Endothelial cell of umbilical vein (primary cell): ENCODE measurements at regions not wholly inside any gene's neighbourhood (a gene's known extent, or its start where the extent isn't known, plus 50 kb on each side); places are given as distances from the start of the nearest gene placed in this dataset.

Experiments used
- BruUV-seq: library from RNA; stranded (reverse); fragments of 400-500 nt; replicated peaks from 2 replicates; lab custom pipeline; 2021; lab: Mats Ljungman, UMichigan
- CTCF ChIA-PET: fragments of 300-600, 350-600 bp; sonication (Branson Sonifier 250); formaldehyde crosslinking; loops from one replicate; lab custom pipeline; 2021; ENCODE audit warnings: antibody characterized with exemption, inconsistent platforms; lab: Charles Lee
- POLR2A ChIA-PET: fragments of 300-600, 350-600 bp; sonication (Branson Sonifier 250); formaldehyde crosslinking; loops from one replicate; lab custom pipeline; 2021; ENCODE audit warnings: antibody characterized with exemption, inconsistent platforms; lab: Charles Lee
- DNase-seq: peaks from one replicate; pipeline ENCODE4 v3.0.0-alpha.2; 2011; ENCODE audit warnings: low read depth, low spot score
- FAIRE-seq: peaks from 2 replicates; lab custom pipeline; 2011; peaks lifted over from hg19 to GRCh38; lab: Jason Lieb, UNC
- H2AFZ ChIP-seq: 2 replicates; pipeline ENCODE4 v1.6.0; 2012; ENCODE audit warnings: low read depth, low read length, control low read depth, inconsistent platforms
- H3K27ac ChIP-seq: 2 replicates; pipeline ENCODE4 v1.5.1; 2011; ENCODE audit warnings: low read depth, mild to moderate bottlenecking, control low read depth, low read length, moderate library complexity; ENCODE audit not compliant: insufficient read depth
- H3K27me3 ChIP-seq, 2 experiments: 2 replicates each; pipeline versions ENCODE4 v1.6.0 to v1.6.1; 2011; ENCODE audit warnings: low read length in 2 of 2, mixed read lengths in 1 of 2; ENCODE audit not compliant: control insufficient read depth in 2 of 2, insufficient read depth in 2 of 2
- H3K36me3 ChIP-seq, 2 experiments: 2 replicates in 1 of 2; 3 replicates in 1 of 2; pipeline ENCODE4 v1.5.1; 2011; ENCODE audit warnings: low read length in 2 of 2, mild to moderate bottlenecking in 1 of 2, moderate library complexity in 1 of 2; ENCODE audit not compliant: control insufficient read depth in 2 of 2, insufficient read depth in 2 of 2; ENCODE audit errors: extremely low read depth in 1 of 2
- H3K4me1 ChIP-seq: 3 replicates; pipeline ENCODE4 v1.5.1; 2011; ENCODE audit warnings: mild to moderate bottlenecking, low read length; ENCODE audit not compliant: control insufficient read depth, insufficient read depth; ENCODE audit errors: extremely low read depth
- H3K4me2 ChIP-seq: 2 replicates; pipeline ENCODE4 v1.6.1; 2011; ENCODE audit warnings: low read length, control low read depth, mixed read lengths; ENCODE audit not compliant: insufficient read depth
- H3K4me3 ChIP-seq, 3 experiments: fragments of 200-600 bp in 1 of 3; sonication (generic), shearing (Covaris generic) in 1 of 3; replicated peaks in 1 of 3; 2 replicates each; pipeline ENCODE4 v1.5.1; 2011 to 2016; ENCODE audit warnings: control low read depth in 3 of 3, low read length in 3 of 3, mild to moderate bottlenecking in 2 of 3, inconsistent platforms in 1 of 3, low read depth in 1 of 3, moderate library complexity in 1 of 3; ENCODE audit not compliant: insufficient read depth in 1 of 3
- H3K79me2 ChIP-seq: 2 replicates; pipeline ENCODE4 v1.6.0; 2012; ENCODE audit warnings: low read length, inconsistent platforms; ENCODE audit not compliant: control insufficient read depth, insufficient read depth
- H3K9ac ChIP-seq: replicated peaks from 2 replicates; pipeline ENCODE3; 2011; ENCODE audit warnings: low read length, control low read depth; ENCODE audit not compliant: insufficient read depth; ENCODE audit errors: extremely low read depth
- H3K9me1 ChIP-seq: replicated peaks from 3 replicates; pipeline ENCODE4 v1.6.0; 2011; ENCODE audit warnings: mild to moderate bottlenecking, low read length; ENCODE audit not compliant: control insufficient read depth, insufficient read depth; ENCODE audit errors: extremely low read depth
- H3K9me3 ChIP-seq: replicated peaks from 2 replicates; pipeline ENCODE4 v1.5.1; 2012; ENCODE audit warnings: low read length, inconsistent platforms; ENCODE audit not compliant: control insufficient read depth, insufficient read depth
- H4K20me1 ChIP-seq: replicated peaks from 2 replicates; pipeline ENCODE3; 2011; ENCODE audit warnings: mild to moderate bottlenecking, low read length; ENCODE audit not compliant: control insufficient read depth, insufficient read depth; ENCODE audit errors: extremely low read depth
- CTCF ChIP-seq, 2 donors: IDR thresholded peaks; 1 replicate in 1 of 2; 2 replicates in 1 of 2; pipeline ENCODE4 v1.5.1; 2011; ENCODE audit warnings: low read length in 2 of 2, mild to moderate bottlenecking in 2 of 2, moderate library complexity in 2 of 2, control low read depth in 1 of 2, inconsistent platforms in 1 of 2, low read depth in 1 of 2; ENCODE audit not compliant: insufficient read depth in 1 of 2; ENCODE audit errors: extremely low read depth in 1 of 2
- EZH2 ChIP-seq: IDR thresholded peaks from 2 replicates; pipeline ENCODE4 v1.6.1; 2012; ENCODE audit warnings: borderline replicate concordance, low read depth, mild to moderate bottlenecking, moderate library complexity, low read length, inconsistent platforms; ENCODE audit not compliant: severe bottlenecking
- FOS ChIP-seq: IDR thresholded peaks from 2 replicates; pipeline ENCODE4 v1.6.1; 2011; ENCODE audit warnings: mild to moderate bottlenecking, low read length, moderate library complexity, borderline replicate concordance; ENCODE audit not compliant: insufficient read depth
- GATA2 ChIP-seq: IDR thresholded peaks from 2 replicates; pipeline ENCODE4 v1.7.0; 2011; ENCODE audit warnings: low read depth, mild to moderate bottlenecking, moderate library complexity, mixed read lengths, low read length; ENCODE audit not compliant: insufficient read length, insufficient read depth
- JUN ChIP-seq: IDR thresholded peaks from 2 replicates; pipeline ENCODE4 v1.6.1; 2011; ENCODE audit warnings: borderline replicate concordance, low read depth; ENCODE audit not compliant: insufficient read length, insufficient read depth
- MAX ChIP-seq: IDR thresholded peaks from 2 replicates; pipeline ENCODE4 v1.6.1; 2011; ENCODE audit not compliant: insufficient read depth, insufficient read length
- MYC ChIP-seq: IDR thresholded peaks from one replicate; pipeline ENCODE4 v1.6.1; 2011; ENCODE audit warnings: mild to moderate bottlenecking, low read depth, low read length
- POLR2A ChIP-seq: IDR thresholded peaks from 2 replicates; pipeline ENCODE4 v1.6.1; 2012; ENCODE audit warnings: low read depth, mild to moderate bottlenecking, control low read depth, low read length
- POLR2AphosphoS5 ChIP-seq: IDR thresholded peaks from 2 replicates; pipeline ENCODE4 v1.6.1; 2012; ENCODE audit warnings: low read depth, mild to moderate bottlenecking, control low read depth, low read length, moderate library complexity; ENCODE audit not compliant: insufficient read depth
- dilution Hi-C: fragments of 300-500 bp; cut with MboI; formaldehyde crosslinking; loops from one replicate; pipeline ENCODE4 v1.15.0; 2019; ENCODE audit warnings: low sequenced_read_pairs; ENCODE audit not compliant: extremely low pct_ligation_motif_present
- intact Hi-C: fragments of 100-400 bp; cut with micrococcal nuclease; formaldehyde crosslinking; loops from one replicate; pipeline ENCODE4 v1.10.0; 2022

GRCh38 chr9:95819636-95820035 is 55.9 kb upstream of the ERCC6L2 start:
- Histone ChIP-seq H3K36me3 (no peaks in the 10 kb centered on the region), H3K4me1 (peaks cover 25% of the 10 kb centered on the region), H4K20me1 (no peaks in the 10 kb centered on the region), H3K9me3 (no peaks in the 10 kb centered on the region), H2AFZ (peak overlapping the region; percentile 27), H3K27ac (no peak overlapping the region), H3K27me3 (no peaks in the 10 kb centered on the region), H3K79me2 (no peaks in the 10 kb centered on the region), H3K9me1 (no peaks in the 10 kb centered on the region), H3K4me3 (no peak overlapping the region), H3K4me2 (peak overlapping the region; percentile 9), H3K9ac (no peak overlapping the region)
- peak; percentile 70 for FAIRE-seq
- TF ChIP-seq POLR2AphosphoS5, result peak; percentile 22
- no peak for TF ChIP-seq JUN
- peak; percentile 10 for DNase-seq
- CTCF ChIA-PET, result no interaction called here
- BruUV-seq, result no TSS peak
- dilution Hi-C loops, result no loop called here
- POLR2A ChIA-PET, result no interaction called here
- intact Hi-C loops, result loop anchor here (1.0 kb wide), 1 partner anchor 25 kb away; no protein-coding TSS in a partner anchor

- Histone ChIP-seq H3K27me3 (no peaks in the 10 kb centered on the region), H3K9me1 (no peaks in the 10 kb centered on the region), H3K27ac (no peak overlapping the region), H3K9me3 (no peaks in the 10 kb centered on the region), H3K4me2 (no peak overlapping the region), H4K20me1 (no peaks in the 10 kb centered on the region), H3K36me3 (no peaks in the 10 kb centered on the region), H3K4me3 (no peak overlapping the region), H3K79me2 (no peaks in the 10 kb centered on the region), H3K9ac (no peak overlapping the region), H3K4me1 (peaks cover 10% of the 10 kb centered on the region), H2AFZ (no peak overlapping the region)
- ChIA-PET CTCF (no interaction called here), POLR2A (no interaction called here)
- FAIRE-seq (no peak), DNase-seq (no peak)
- TF ChIP-seq EZH2 (no peak), POLR2AphosphoS5 (no peak), CTCF (IDR thresholded peaks at IDR 0.05; ENCODE audit: extremely low read depth in 1 of 2, insufficient read depth in 1 of 2, low read depth in 1 of 2, low read length in 2 of 2) (no peak), JUN (no peak), GATA2 (no peak), MAX (no peak), POLR2A (no peak), MYC (no peak), FOS (no peak)
- intact Hi-C loops (loop anchor here (1.0 kb wide), 1 partner anchor 15 kb away; no protein-coding TSS in a partner anchor), dilution Hi-C loops (no loop called here)
- no TSS peak for BruUV-seq
Observed at GRCh38 chr9:95817205-95817604, 58.3 kb upstream of the ERCC6L2 start.
